GM04503 (cell line): ENCODE measurements at regions not wholly inside any gene's neighbourhood (a gene's known extent, or its start where the extent isn't known, plus 50 kb on each side); places are given as distances from the start of the nearest gene placed in this dataset.

Source experiments
- DNase-seq: peaks from one replicate; pipeline ENCODE4 v3.0.0-alpha.2; 2012; ENCODE audit warnings: low read depth

- no peak for DNase-seq
Observed at GRCh38 chr13:76067850-76068249, 431.7 kb downstream of the LMO7 start.

- DNase-seq, result no peak
Observed at GRCh38 chr13:76053181-76053580, 417.1 kb downstream of the LMO7 start.

GRCh38 chr13:76049376-76049746 is 413.2 kb downstream of the LMO7 start:
- DNase-seq, result no peak

GRCh38 chr13:76048675-76049375 is 412.7 kb downstream of the LMO7 start:
- no peak for DNase-seq

GRCh38 chr13:76048131-76048530 is 412.0 kb downstream of the LMO7 start:
- DNase-seq, result no peak

- no peak for DNase-seq
Observed at GRCh38 chr13:76043874-76044273, 407.7 kb downstream of the LMO7 start.

GRCh38 chr13:76038920-76039716 is 403.0 kb downstream of the LMO7 start:
- no peak for DNase-seq

- DNase-seq, result no peak
Observed at GRCh38 chr13:76036176-76036575, 400.0 kb downstream of the LMO7 start.

GRCh38 chr13:76035711-76036110 is 399.6 kb downstream of the LMO7 start:
- DNase-seq, result no peak

GRCh38 chr13:76029706-76030105 is 393.6 kb downstream of the LMO7 start:
- no peak for DNase-seq

- no peak for DNase-seq
Observed at GRCh38 chr13:76029088-76029487, 393.0 kb downstream of the LMO7 start.

GRCh38 chr13:76027131-76027530 is 391.0 kb downstream of the LMO7 start:
- DNase-seq, result no peak

- DNase-seq, result no peak
Observed at GRCh38 chr13:76025392-76025791, 389.3 kb downstream of the LMO7 start.

- no peak for DNase-seq
Observed at GRCh38 chr13:76024151-76024550, 388.0 kb downstream of the LMO7 start.

GRCh38 chr13:76023652-76024051 is 387.5 kb downstream of the LMO7 start:
- no peak for DNase-seq

- no peak for DNase-seq
Observed at GRCh38 chr13:76020421-76020955, 384.4 kb downstream of the LMO7 start.

GRCh38 chr13:76019421-76020044 is 383.4 kb downstream of the LMO7 start:
- DNase-seq, result no peak

GRCh38 chr13:76017861-76018556 is 381.9 kb downstream of the LMO7 start:
- no peak for DNase-seq

- no peak for DNase-seq
Observed at GRCh38 chr13:76016799-76017400, 380.8 kb downstream of the LMO7 start.

- DNase-seq, result no peak
Observed at GRCh38 chr13:76014406-76015318, 378.5 kb downstream of the LMO7 start.
